GM12874 (cell line): ENCODE measurements at regions not wholly inside any gene's neighbourhood (a gene's known extent, or its start where the extent isn't known, plus 50 kb on each side); places are given as distances from the start of the nearest gene placed in this dataset.

Experiments used
- CTCF ChIP-seq: IDR thresholded peaks from 2 replicates; pipeline ENCODE4 v1.5.1; 2011; ENCODE audit warnings: low read depth, mild to moderate bottlenecking, control low read depth, low read length, moderate library complexity; ENCODE audit not compliant: insufficient read depth

GRCh38 chr5:12570688-12571087 is 666.4 kb upstream of the CTNND2 start:
- TF ChIP-seq CTCF = no peak

GRCh38 chr5:12566441-12566840 is 662.2 kb upstream of the CTNND2 start:
- no peak for TF ChIP-seq CTCF

GRCh38 chr5:12557012-12557411 is 652.8 kb upstream of the CTNND2 start:
- TF ChIP-seq CTCF = no peak

GRCh38 chr5:12526113-12526512 is 621.9 kb upstream of the CTNND2 start:
- TF ChIP-seq CTCF = no peak

GRCh38 chr5:12522116-12522515 is 617.9 kb upstream of the CTNND2 start:
- no peak for TF ChIP-seq CTCF

- no peak for TF ChIP-seq CTCF
Measured at GRCh38 chr5:12488161-12488560, 583.9 kb upstream of the CTNND2 start.

- no peak for TF ChIP-seq CTCF
Measured at GRCh38 chr5:12480487-12480886, 576.2 kb upstream of the CTNND2 start.

GRCh38 chr5:12477554-12477953 is 573.3 kb upstream of the CTNND2 start:
- no peak for TF ChIP-seq CTCF
